HL-60 (cell line): ENCODE measurements at regions not wholly inside any gene's neighbourhood (a gene's known extent, or its start where the extent isn't known, plus 50 kb on each side); places are given as distances from the start of the nearest gene placed in this dataset.

ENCODE experiments used
- DNase-seq, 2 experiments: peaks; one replicate each; pipeline ENCODE4 v3.0.0-alpha.2; 2010 to 2020; ENCODE audit warnings: low read depth in 1 of 2, low spot score in 1 of 2
- H3K27ac ChIP-seq: fragments of 250-450 bp; sonication (Bioruptor Pico); replicated peaks from 2 replicates; pipeline ENCODE4 v1.5.1; 2020; ENCODE audit warnings: mild to moderate bottlenecking, moderate library complexity
- H3K27me3 ChIP-seq: fragments of 250-450 bp; sonication (Bioruptor Pico); 2 replicates; pipeline ENCODE4 v1.5.1; 2021; ENCODE audit warnings: mild to moderate bottlenecking, moderate library complexity; ENCODE audit not compliant: insufficient read depth, poor library complexity, severe bottlenecking
- H3K4me3 ChIP-seq: replicated peaks from 2 replicates; pipeline ENCODE4 v1.5.1; 2011; ENCODE audit warnings: mild to moderate bottlenecking, control low read depth, low read length; ENCODE audit not compliant: insufficient read depth
- GABPA ChIP-seq: IDR thresholded peaks from 2 replicates; pipeline ENCODE4 v1.6.1; 2012; ENCODE audit warnings: low read depth
- POLR2AphosphoS5 ChIP-seq: IDR thresholded peaks from 2 replicates; pipeline ENCODE4 v1.6.1; 2012; ENCODE audit warnings: low read depth
- SPI1 ChIP-seq: IDR thresholded peaks from 2 replicates; pipeline ENCODE4 v1.6.1; 2012; ENCODE audit warnings: low read depth, mild to moderate bottlenecking, borderline replicate concordance
- TF ChIP-seq, protein P1 (sequence below): IDR thresholded peaks from one replicate; pipeline ENCODE4 v1.5.1; 2011; ENCODE audit warnings: low read length, control low read depth, inconsistent platforms; ENCODE audit not compliant: insufficient read depth
- TF ChIP-seq, protein P2 (sequence below): IDR thresholded peaks from 2 replicates; pipeline ENCODE4 v1.6.1; 2012; ENCODE audit warnings: low read depth; ENCODE audit not compliant: insufficient replicate concordance

DNA sequence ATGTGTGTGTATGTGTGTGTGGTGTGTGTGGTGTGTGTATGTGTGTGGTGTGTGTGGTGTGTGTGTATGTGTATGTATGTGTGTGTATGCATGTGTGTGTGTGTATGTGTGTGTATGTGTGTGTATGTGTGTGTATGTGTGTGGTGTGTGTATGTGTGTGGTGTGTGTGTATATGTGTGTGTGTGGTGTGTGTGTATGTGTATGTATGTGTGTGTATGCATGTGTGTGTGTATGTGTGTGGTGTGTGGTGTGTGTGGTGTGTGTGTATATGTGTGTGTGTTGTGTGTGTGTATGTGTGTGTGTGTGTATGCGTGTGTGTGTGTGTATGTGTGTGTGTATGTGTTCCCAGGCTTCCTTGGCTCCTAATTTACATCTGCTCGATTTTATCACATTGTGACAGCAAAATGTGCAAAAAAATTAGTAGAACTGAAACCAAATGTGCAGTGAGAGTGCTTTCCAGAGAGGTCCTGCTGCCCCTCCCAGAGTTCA, 234.5 kb downstream of the BMP7 start:
- no peak for DNase-seq
- Histone ChIP-seq H3K4me3 (no peak overlapping the region), H3K27ac (no peak overlapping the region), H3K27me3 (no peaks in the 10 kb centered on the region)
- TF ChIP-seq, protein P1, sequence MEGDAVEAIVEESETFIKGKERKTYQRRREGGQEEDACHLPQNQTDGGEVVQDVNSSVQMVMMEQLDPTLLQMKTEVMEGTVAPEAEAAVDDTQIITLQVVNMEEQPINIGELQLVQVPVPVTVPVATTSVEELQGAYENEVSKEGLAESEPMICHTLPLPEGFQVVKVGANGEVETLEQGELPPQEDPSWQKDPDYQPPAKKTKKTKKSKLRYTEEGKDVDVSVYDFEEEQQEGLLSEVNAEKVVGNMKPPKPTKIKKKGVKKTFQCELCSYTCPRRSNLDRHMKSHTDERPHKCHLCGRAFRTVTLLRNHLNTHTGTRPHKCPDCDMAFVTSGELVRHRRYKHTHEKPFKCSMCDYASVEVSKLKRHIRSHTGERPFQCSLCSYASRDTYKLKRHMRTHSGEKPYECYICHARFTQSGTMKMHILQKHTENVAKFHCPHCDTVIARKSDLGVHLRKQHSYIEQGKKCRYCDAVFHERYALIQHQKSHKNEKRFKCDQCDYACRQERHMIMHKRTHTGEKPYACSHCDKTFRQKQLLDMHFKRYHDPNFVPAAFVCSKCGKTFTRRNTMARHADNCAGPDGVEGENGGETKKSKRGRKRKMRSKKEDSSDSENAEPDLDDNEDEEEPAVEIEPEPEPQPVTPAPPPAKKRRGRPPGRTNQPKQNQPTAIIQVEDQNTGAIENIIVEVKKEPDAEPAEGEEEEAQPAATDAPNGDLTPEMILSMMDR, result no peak
- TF ChIP-seq POLR2AphosphoS5, result no peak
- TF ChIP-seq, protein P2, sequence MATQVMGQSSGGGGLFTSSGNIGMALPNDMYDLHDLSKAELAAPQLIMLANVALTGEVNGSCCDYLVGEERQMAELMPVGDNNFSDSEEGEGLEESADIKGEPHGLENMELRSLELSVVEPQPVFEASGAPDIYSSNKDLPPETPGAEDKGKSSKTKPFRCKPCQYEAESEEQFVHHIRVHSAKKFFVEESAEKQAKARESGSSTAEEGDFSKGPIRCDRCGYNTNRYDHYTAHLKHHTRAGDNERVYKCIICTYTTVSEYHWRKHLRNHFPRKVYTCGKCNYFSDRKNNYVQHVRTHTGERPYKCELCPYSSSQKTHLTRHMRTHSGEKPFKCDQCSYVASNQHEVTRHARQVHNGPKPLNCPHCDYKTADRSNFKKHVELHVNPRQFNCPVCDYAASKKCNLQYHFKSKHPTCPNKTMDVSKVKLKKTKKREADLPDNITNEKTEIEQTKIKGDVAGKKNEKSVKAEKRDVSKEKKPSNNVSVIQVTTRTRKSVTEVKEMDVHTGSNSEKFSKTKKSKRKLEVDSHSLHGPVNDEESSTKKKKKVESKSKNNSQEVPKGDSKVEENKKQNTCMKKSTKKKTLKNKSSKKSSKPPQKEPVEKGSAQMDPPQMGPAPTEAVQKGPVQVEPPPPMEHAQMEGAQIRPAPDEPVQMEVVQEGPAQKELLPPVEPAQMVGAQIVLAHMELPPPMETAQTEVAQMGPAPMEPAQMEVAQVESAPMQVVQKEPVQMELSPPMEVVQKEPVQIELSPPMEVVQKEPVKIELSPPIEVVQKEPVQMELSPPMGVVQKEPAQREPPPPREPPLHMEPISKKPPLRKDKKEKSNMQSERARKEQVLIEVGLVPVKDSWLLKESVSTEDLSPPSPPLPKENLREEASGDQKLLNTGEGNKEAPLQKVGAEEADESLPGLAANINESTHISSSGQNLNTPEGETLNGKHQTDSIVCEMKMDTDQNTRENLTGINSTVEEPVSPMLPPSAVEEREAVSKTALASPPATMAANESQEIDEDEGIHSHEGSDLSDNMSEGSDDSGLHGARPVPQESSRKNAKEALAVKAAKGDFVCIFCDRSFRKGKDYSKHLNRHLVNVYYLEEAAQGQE, result no peak

DNA sequence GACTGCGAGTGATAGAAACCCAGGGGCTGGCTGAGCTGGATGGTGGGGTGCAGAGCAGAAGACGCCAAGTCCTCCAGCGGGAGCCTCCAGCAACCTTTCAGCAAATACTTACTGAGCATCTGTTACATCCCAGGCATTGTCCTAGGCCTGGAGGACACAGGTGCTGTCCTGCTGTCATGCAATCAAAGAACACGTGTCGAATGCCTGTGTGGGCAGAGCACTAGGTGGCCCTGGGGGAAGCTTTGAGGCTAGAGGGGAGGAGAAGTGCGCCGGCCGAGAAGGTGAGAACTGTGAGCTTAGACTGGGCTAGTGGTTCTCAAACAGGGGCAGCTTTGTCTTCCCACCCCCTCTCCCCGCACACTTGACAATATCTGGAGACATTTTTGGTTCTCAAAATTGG, 233.6 kb downstream of the BMP7 start:
- TF ChIP-seq POLR2AphosphoS5, result no peak
- TF ChIP-seq GABPA, result no peak
- TF ChIP-seq, protein P1, result no peak
- no peak for TF ChIP-seq SPI1
- TF ChIP-seq, protein P2, result no peak
- Histone ChIP-seq H3K4me3 (no peak overlapping the region), H3K27me3 (no peaks in the 10 kb centered on the region), H3K27ac (no peak overlapping the region)
- DNase-seq, result no peak

DNA sequence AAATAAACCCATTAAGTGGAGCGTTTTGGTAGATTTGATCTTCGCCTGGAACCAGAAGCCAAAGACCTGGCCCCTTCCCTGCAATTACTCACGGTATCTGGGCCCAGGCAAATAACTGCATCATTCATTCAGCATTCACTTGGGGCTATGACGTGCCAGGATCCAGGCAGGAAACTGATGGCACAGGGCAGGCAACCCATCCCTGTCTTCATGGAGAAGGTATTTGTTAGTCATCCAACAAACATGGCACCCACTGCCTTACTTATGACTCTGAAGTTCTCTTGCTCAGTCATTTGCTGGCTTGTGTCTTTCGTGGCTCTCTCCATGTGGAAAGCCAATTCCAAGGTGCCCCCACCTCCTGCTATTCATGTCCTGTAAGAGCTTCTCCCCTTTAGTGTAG, 232.4 kb downstream of the BMP7 start:
- H3K4me3 ChIP-seq, result no peak overlapping the region
- no peak for DNase-seq
- TF ChIP-seq GABPA (no peak), POLR2AphosphoS5 (no peak), SPI1 (no peak)
- TF ChIP-seq, protein P2, result no peak
- TF ChIP-seq, protein P1, result no peak
- no peak overlapping the region for H3K27ac ChIP-seq
- no peaks in the 10 kb centered on the region for H3K27me3 ChIP-seq
